Cardiac septum (tissue), 1 donor: ENCODE measurements at regions not wholly inside any gene's neighbourhood (a gene's known extent, or its start where the extent isn't known, plus 50 kb on each side); places are given as distances from the start of the nearest gene placed in this dataset.
"Not testable (repeated sequence)": the region's sequence is repeated elsewhere in the genome, so short reads cannot be mapped to it uniquely, and the experiment has no call there.

Experiments used
- DNase-seq: peaks from one replicate; pipeline ENCODE4 v3.0.0-alpha.2; 2020; ENCODE audit warnings: low spot score
- intact Hi-C: fragments of 100-400 bp; cut with DNase I; formaldehyde crosslinking; loops from one replicate; pipeline ENCODE4 v1.14.0; 2022
- donor health status: DM: no; HTN: no; CAD: no.

DNA sequence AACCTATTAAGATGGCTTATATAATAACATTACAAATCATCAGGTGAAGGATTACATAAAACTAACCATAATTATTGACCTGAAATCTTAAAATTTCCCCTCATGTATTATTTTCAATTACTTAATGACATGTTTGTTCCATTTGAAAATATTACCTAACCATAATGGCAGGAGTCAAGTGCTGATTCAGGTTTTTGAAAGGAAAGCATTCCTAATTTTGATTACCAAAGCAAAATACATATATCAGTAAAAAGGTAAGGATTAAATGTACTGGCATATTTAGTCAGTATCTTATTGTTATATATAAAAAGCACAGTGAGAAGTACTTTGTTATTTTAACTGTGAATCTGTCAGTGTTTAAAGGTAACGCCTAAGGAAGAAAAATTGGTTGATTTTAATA is 960.0 kb upstream of the CNTN5 start:
- intact Hi-C loops: no loop called here

DNA sequence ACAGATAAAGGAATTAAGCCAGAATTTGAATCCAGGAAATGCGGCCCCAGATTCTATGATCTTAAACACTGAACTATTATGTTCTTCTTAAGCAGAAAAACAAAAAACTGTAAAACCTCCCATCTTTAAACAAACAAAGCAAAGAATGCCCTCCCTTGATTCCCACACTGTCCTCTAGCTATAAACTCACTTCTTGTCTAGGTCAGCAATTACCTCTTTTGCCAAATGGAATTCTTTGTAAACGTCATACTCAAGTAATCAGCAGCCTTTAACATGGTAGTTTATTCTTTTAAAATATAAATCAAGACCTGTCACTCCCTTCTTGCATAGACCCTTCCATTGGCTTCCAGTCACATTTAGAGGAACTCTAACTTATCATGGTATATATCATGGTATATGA is 958.9 kb upstream of the CNTN5 start:
- intact Hi-C loops: no loop called here
- DNase-seq: no peak

More for the DNA sequence above, 960.0 kb upstream of the CNTN5 start:
- DNase-seq: no peak

DNA sequence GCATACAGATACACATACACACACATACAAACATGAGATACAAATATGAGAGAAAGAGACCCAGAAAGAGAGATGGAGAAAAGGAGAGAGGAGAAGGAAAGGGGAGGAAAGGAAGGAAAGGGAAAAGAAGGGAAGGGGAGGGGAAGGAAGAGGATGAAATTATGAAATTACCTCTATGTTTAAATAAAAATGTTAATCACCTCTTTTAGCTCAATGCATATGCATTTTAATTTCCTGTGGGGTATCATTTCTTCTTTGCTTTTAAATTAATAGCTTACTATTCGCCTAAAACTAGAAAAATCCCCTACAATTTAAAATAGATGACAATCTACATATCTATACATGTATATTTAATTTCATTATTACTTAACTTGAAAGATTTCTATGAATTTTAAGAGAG is 958.0 kb upstream of the CNTN5 start:
- DNase-seq: no peak
- intact Hi-C loops: no loop called here

DNA sequence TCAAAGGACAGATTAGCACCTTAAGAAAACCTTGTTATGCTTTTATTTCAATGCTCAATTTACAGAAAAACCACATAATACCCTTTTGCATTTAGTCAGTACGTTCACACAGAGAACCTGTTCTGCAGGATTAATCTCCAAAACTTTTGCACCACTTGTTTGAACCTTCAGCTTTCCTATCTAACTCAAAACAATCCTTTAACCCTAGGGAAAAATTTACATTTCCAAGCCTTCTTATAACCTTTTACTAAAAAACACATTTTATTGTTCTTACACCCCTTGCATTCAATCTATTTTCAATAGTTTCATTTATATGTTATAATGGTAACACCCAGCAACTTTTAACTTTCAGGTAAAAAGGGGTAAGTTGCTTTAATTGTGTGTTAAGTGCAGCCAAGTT is 952.5 kb upstream of the CNTN5 start:
- DNase-seq: no peak
- intact Hi-C loops: no loop called here

DNA sequence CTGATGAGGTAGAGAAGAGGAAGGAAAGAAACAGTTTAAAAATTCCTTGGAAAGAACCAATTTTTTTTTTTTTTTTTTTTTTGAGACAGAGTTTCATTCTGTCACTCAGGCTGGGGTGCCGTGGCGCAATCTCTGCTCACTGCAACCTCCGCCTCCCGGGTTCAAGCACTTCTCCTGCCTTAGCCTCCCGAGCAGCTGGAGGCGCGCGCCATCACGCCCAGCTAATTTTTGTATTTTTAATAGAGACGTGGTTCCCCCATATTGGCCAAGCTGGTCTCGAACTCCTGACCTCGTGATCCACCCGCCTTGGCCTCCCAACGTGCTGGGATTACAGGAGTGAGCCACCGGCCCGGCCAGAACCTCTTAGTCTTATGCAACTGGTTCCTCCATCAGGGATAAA is 951.6 kb upstream of the CNTN5 start:
- intact Hi-C loops, DNase-seq: not testable (repeated sequence)

DNA sequence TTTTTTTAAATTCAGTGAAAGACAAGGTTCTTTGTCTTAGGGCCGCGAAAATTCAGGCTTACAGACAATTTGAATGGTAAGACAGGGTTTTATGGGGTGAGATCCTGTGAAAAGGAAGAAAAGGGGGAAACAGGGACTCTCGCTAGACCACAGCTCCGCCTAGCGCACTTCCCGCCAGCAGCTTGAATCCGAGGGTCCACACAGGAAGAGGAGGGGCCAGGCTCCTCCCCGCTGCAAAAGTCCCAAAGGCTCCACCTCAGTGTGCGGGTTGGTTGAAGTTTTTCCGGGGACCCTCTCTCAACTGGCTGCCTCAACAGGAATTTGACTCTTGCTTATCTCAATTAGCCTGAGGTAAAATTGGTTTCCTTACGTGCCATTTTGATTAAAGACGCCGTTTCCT is 950.9 kb upstream of the CNTN5 start:
- DNase-seq: no peak
- intact Hi-C loops: no loop called here

DNA sequence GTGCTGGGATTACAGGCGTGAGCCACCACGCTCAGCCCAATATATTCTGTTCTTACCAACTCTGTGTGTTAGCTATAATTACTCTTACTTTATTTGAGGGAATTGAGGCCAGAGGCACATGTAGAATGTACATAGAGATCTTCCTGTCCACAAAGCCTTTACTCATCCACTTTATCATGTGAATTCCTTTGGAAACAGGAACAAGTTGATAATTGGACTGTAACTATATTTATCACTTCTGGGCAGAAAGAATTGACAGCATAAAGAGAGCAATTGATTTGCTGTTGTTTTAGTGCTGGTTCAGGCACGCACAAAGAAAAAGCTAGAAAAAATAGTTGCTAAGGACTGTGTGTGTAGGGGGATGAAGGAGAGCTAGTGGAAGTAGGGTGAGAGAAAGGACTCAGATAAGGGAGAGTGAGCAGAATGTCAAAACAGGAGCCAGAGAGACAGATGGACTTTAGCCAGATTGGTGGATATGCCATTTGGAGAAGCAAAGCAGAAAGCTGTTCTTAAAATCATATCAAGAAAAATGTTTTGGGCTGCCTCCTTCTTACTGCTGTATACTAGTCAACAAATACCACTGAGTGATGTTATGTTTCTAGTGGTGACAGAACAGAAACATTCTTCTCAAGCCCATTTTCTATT is 929.8 kb upstream of the CNTN5 start:
- no peak for DNase-seq
- intact Hi-C loops: no loop called here

DNA sequence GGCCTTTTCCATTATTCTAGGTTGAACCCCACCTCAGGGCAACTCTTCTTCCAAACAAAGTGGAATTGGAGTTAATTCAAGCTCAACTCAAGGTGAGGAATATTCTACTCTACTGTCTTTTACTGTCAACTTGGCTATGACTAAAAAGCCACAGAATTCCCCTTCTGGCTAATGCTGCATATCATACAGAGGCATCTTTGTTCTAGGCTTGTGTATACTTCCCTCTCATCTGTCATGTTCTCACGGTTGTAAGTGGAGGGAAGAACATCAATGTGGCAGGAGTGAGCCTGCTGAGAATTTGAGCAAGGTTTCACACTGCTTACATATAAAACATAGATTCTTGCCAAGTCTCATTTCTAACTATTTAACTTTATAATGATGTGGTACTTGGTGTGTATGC is 921.4 kb upstream of the CNTN5 start:
- no peak for DNase-seq
- intact Hi-C loops: no loop called here

DNA sequence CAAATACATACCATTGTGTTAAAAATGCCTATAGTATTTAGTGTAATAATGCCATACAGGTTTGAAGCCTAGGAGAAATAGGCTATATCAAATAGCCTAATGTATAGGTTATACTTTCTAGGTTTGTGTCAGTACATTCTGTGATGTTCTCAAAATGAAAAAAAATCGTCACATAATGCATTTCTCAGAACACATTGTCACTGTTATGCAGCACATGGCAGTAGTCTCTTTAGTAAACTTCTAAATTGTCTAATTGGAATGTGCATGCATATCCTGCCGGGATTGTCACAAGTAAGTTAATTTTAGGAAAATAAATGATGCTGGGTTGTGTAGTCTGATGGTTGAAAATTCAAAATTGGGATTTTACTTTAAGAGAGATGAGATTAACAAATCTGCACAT is 920.1 kb upstream of the CNTN5 start:
- intact Hi-C loops: no loop called here

DNA sequence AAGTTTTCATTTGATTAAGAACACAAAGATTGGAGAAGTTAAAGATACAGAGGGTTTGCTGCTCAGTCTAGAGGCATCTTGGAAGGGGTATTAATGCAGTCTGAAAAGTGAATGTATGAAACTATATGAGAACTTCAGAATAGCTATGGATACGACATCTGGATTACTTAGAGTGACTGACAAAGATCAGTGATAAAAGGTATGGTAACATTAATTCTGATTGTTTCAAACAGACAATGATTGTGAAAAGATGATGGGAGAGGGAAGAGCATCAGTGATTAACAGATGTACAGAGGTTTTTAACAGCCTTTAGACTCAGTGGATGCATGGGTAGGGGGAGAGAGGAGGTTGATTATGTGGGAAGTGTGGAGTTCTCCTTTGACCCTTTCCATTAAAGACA is 919.4 kb upstream of the CNTN5 start:
- no peak for DNase-seq
- intact Hi-C loops: no loop called here

More for the DNA sequence above, 920.1 kb upstream of the CNTN5 start:
- no peak for DNase-seq

DNA sequence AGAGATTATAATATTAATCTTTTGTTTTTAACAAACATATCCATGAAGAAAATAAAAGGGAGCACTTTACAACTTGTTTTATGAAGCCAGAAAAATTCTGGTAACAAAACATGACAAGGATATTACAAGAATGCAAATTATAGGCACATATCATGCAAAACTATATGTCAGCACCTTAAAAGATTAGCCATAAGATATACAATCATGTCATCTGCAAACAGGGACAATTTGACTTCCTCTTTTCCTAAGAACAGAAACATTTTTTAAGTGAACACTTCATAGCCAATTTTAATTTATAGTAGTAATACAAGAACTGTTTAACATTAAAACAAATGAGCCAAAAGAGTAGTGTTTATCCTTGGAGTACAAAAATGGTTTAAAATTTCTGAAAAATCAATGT is 916.5 kb upstream of the CNTN5 start:
- no peak for DNase-seq
- intact Hi-C loops: no loop called here

DNA sequence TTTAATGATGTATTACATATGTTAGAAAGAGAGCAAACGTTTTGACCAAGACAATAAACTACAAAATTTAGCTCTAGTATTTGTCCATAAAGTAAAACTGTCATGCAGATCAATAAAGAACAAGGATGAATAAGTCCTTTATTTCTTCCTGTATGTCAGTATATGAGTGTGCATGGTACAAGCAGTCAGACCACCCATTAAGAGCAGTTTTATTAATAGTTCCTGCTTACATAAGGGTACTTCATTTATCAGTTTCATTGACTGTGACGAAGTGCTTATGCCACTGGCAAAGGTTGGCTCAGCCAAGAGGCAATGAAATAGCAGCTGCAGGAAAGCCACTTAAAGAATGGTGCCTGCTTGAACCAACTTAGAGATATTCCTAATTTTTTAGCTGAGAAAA is 913.0 kb upstream of the CNTN5 start:
- intact Hi-C loops: no loop called here
- no peak for DNase-seq

DNA sequence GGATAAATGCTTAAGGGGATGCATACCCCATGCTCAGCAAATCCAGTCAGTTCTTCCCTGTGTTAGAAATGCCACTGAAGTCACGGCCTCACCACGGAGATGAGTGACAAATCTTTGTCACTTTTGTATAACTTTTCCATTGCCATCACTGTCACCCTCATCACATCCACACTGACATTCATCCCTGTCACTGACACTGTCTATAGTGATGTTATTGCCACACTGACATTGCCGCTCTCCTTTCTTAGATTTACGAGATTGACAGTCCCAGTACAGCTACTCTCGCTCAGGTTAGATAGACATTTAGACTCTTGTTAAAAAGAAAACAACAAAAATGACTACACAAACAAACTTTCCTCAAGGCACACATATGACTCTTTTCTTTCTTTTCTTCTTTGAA is 910.7 kb upstream of the CNTN5 start:
- no peak for DNase-seq
- intact Hi-C loops: no loop called here

DNA sequence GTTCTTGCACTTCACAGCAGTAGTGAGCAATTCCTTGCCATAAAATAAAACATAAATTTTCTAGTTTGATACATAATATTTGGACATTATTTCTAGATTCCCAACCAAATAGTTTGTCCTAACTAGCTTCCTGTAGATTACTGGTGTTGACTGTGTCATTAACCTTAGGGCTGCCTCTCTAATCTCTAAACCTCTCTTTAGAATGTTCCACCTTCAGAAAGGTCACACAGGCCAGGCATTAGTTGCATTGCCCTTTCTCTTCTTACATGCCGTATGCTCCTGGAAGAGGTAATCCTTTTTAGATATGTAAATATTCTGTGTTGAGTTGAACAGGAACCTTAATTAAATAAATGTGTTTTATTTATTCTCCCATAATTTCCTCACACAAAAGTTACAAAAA is 904.9 kb upstream of the CNTN5 start:
- intact Hi-C loops: no loop called here

DNA sequence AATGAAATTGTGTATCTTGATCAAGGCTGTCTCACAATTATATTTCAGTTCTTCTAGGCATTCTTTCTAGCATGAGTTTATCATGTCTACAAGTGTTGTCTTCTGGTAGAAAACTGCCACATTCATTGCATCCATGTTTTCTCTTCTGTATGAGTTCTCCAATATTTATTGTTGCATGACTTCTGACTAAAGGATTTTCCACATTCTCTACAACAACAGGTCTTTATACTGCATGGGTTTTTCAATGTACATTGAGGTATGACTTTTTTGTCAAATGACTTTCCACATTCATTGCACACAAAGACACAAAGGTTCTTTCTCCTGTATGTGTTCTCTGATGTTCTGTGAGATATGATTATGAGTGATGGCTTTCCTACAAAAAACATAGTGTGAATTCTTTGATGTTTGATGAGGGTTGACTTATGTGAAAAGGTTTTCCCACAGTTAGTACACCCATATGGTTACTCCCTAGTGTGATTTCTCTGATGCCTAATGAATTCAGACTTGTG is 890.6 kb upstream of the CNTN5 start:
- DNase-seq: no peak
- intact Hi-C loops: no loop called here

More for the DNA sequence above, 904.9 kb upstream of the CNTN5 start:
- no peak for DNase-seq

DNA sequence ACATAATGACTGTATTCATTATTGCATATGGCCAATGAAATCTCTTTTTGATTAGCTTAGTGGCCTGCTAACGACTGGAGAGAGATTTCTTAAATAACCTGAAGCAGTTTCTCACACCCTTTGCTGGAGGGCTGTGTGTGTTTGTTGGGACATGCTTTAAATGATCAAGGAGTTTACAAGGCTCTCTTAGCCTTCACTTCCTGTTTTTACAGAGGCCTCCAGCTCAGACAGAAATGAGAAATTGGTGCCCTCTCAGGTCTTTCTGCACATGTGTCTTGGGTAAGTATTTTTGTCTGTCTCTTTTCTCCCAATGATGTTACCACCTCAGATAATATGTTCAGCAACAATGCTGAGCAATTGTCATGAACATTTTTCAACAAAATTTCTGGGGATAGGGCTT is 884.4 kb upstream of the CNTN5 start:
- intact Hi-C loops: no loop called here
- DNase-seq: no peak

DNA sequence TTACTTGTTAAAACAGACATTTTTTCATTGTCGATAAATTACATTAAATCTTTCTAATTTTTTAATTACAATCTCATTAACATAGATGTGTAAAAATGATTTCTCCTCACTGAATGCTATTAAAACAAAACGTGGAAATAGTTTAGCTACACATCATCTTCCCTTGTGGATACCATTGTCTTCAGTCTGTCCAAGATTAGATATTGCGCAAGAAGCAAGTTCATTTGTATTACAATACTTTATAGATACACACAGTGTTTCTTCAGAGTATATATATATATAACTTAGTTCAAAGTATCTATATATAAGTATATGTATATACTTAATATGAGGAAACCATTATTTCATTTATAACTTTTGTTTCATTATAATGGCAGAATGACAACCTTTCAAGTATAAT is 883.3 kb upstream of the CNTN5 start:
- no peak for DNase-seq
- intact Hi-C loops: no loop called here

DNA sequence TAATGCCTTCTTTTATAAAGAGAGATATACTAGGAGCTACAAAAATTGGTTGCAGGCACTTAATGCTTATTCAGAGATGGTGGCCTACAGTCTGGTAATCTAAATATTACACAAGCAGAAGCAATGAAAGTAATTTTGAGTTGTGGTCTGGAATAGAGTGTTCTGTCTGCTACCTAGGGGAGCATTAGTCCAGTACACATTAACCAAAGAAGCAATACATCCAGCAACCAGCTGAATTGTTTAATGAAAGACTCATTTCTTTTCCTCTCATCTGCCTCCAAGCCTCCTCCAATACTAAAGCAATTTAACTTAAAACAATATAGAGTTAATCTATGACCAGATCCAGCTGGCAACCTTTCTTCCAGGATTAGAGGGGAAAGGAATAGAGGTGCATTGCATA is 877.1 kb upstream of the CNTN5 start:
- intact Hi-C loops: no loop called here
- DNase-seq: no peak

DNA sequence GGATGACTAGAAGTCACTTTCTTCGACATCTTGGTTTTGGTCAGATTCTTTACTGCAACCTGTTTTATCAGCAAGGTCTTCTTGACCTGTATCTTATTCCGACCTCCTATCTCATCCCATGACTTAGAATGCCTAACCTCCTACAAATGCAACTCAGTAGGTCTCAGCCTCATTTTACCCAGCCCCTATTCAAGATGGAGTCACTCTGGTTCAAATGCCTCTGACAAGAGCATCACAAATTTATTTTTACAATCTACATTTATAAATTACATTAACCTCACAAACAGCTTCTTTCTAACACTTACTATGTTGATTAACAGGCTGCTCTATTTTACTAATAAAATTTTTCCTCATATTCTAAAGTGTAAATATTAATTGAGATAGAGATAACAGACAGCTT is 867.0 kb upstream of the CNTN5 start:
- no peak for DNase-seq
- intact Hi-C loops: no loop called here

DNA sequence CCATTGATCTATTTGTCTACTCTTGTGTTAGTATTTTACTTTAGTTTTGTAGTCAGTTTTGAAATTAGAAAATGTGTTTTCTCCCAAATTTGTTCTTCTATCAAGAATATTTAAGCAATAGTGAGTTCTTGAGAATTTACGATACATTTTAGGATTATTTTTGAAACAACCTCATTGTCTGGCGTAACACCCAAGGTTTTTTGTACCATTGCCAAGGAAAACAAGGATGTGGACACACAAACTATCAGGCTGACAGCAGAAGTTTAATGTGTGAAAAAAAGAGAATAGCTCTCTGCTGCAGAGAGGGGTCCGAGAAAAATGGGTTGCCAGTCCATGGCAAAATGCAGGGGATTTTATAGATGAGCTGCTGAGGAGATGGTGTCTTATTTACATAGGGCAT is 865.1 kb upstream of the CNTN5 start:
- intact Hi-C loops: no loop called here
- DNase-seq: no peak

DNA sequence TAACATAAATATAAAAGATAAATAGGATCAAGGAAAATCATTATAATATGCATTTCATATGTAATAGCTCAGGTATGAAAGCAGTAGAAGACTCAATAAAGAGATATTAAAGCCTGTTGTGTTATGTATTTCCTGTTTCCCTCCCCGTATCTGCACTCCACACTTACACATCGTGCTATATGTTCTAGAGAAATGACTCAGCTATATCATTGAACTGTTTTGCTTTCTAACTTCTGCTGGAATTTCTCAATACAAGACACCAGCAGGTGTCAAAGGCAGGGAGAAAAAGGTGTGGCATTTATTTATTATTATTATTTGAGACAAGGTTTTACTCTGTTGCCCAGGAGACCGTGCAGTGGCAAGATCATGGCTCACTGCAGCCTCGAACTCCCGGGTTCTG is 842.8 kb upstream of the CNTN5 start:
- intact Hi-C loops: no loop called here
- DNase-seq: no peak

DNA sequence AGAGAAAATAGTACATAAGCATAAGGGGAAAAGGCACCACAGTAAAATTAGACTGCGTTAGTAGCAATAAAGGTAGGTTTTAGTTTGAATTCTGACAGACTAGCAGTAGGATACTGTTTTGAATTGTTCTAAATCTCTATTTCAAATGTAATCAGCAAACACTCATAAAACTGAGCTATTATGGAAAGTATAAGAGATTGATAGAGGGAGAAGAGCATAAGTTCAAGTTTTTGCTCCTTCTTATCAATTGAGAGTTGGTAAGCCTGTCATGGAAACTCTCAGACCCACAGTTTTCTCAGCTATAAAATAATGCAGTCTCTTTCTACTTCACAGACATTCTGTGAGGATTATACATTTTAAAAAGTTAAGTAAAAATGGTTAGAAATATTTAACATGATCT is 840.2 kb upstream of the CNTN5 start:
- no peak for DNase-seq
- intact Hi-C loops: no loop called here
